Peyer's patch (tissue), 4 donors: ENCODE measurements at regions not wholly inside any gene's neighbourhood (a gene's known extent, or its start where the extent isn't known, plus 50 kb on each side); places are given as distances from the start of the nearest gene placed in this dataset.

Experiments used
- DNase-seq, 3 donors: peaks; one replicate each; pipeline ENCODE4 v3.0.0-alpha.2; 2017 to 2019
- H3K27ac ChIP-seq, 4 donors: fragments of 200-600 bp; sonication (generic); one replicate each; pipeline ENCODE4 v1.5.1; 2016 to 2019
- H3K27me3 ChIP-seq, 2 donors: fragments of 200-600 bp; sonication (generic); one replicate each; pipeline ENCODE4 v1.5.1; 2019
- H3K36me3 ChIP-seq, 3 donors: fragments of 200-600 bp; sonication (generic); one replicate each; pipeline ENCODE4 v1.5.1; 2016 to 2019
- H3K4me1 ChIP-seq, 4 donors: fragments of 200-600 bp; sonication (generic); one replicate each; pipeline ENCODE4 v1.5.1; 2016 to 2019
- H3K4me3 ChIP-seq, 4 donors: fragments of 200-600 bp; sonication (generic); 1 replicate in 3 of 4; 2 replicates in 1 of 4; pipeline ENCODE4 v1.5.1; 2016 to 2019; ENCODE audit warnings: mild to moderate bottlenecking in 1 of 4
- H3K9me3 ChIP-seq, 4 donors: fragments of 200-600 bp; sonication (generic); one replicate each; pipeline ENCODE4 v1.5.1; 2016 to 2019; ENCODE audit warnings: mild to moderate bottlenecking in 1 of 4
- CTCF ChIP-seq, 6 experiments: fragments of 450-650 bp in 4 of 6; fragments of 200-600 bp in 2 of 6; sonication (generic) in 1 of 6; IDR thresholded peaks; one replicate each; pipeline ENCODE4 v1.5.1; 2017 to 2019; ENCODE audit warnings: antibody characterized with exemption in 6 of 6, mild to moderate bottlenecking in 3 of 6, moderate library complexity in 1 of 6
- POLR2A ChIP-seq, 2 donors: fragments of 450-650 bp; IDR thresholded peaks; one replicate each; pipeline ENCODE4 v1.5.1; 2017; ENCODE audit warnings: antibody characterized with exemption in 2 of 2, mild to moderate bottlenecking in 2 of 2, moderate library complexity in 2 of 2

GRCh38 chr2:21356086-21356856 is 232.5 kb downstream of the TDRD15 start:
- no peak overlapping the region for H3K27ac ChIP-seq
- no peak for DNase-seq
- no peaks in the 10 kb centered on the region for H3K27me3 ChIP-seq
- no peak overlapping the region for H3K4me3 ChIP-seq
- H3K4me1 ChIP-seq, result no peaks in the 10 kb centered on the region
- H3K36me3 ChIP-seq, result no peaks in the 10 kb centered on the region
- no peak for TF ChIP-seq CTCF (IDR thresholded peaks at IDR 0.05)
- no peaks in the 10 kb centered on the region for H3K9me3 ChIP-seq

- TF ChIP-seq CTCF (IDR thresholded peaks at IDR 0.05) (no peak), POLR2A (IDR thresholded peaks at IDR 0.05) (no peak)
- H3K4me1 ChIP-seq, result no peaks in the 10 kb centered on the region
- no peak for DNase-seq
- no peaks in the 10 kb centered on the region for H3K27me3 ChIP-seq
- no peak overlapping the region for H3K4me3 ChIP-seq
- H3K36me3 ChIP-seq, result no peaks in the 10 kb centered on the region
- H3K27ac ChIP-seq, result no peak overlapping the region
- H3K9me3 ChIP-seq, result no peaks in the 10 kb centered on the region
These were observed 233.1 kb downstream of the TDRD15 start for GRCh38 chr2:21356857-21357255.

GRCh38 chr2:21358976-21359375 is 235.2 kb downstream of the TDRD15 start:
- DNase-seq, result no peak
- Histone ChIP-seq H3K27ac (no peak overlapping the region), H3K36me3 (no peaks in the 10 kb centered on the region), H3K27me3 (no peaks in the 10 kb centered on the region), H3K9me3 (no peaks in the 10 kb centered on the region), H3K4me1 (no peaks in the 10 kb centered on the region), H3K4me3 (no peak overlapping the region)
- TF ChIP-seq POLR2A (IDR thresholded peaks at IDR 0.05), result no peak
- no peak for TF ChIP-seq CTCF (IDR thresholded peaks at IDR 0.05)

GRCh38 chr2:21361384-21361783 is 237.6 kb downstream of the TDRD15 start:
- no peak for DNase-seq
- no peaks in the 10 kb centered on the region for H3K9me3 ChIP-seq
- no peaks in the 10 kb centered on the region for H3K36me3 ChIP-seq
- no peaks in the 10 kb centered on the region for H3K4me1 ChIP-seq
- no peaks in the 10 kb centered on the region for H3K27me3 ChIP-seq
- no peak for TF ChIP-seq CTCF (IDR thresholded peaks at IDR 0.05)
- TF ChIP-seq POLR2A (IDR thresholded peaks at IDR 0.05), result no peak
- H3K4me3 ChIP-seq, result no peak overlapping the region
- no peak overlapping the region for H3K27ac ChIP-seq

GRCh38 chr2:21361957-21362486 is 238.3 kb downstream of the TDRD15 start:
- no peak overlapping the region for H3K27ac ChIP-seq
- H3K4me3 ChIP-seq, result no peak overlapping the region
- no peaks in the 10 kb centered on the region for H3K36me3 ChIP-seq
- H3K27me3 ChIP-seq, result no peaks in the 10 kb centered on the region
- TF ChIP-seq POLR2A (IDR thresholded peaks at IDR 0.05) (no peak), CTCF (IDR thresholded peaks at IDR 0.05) (no peak)
- H3K4me1 ChIP-seq, result no peaks in the 10 kb centered on the region
- H3K9me3 ChIP-seq, result no peaks in the 10 kb centered on the region
- no peak for DNase-seq
